ENCODE measurements at regions not wholly inside any gene's neighbourhood (a gene's known extent, or its start where the extent isn't known, plus 50 kb on each side); places are given as distances from the start of the nearest gene placed in this dataset.
A peak's percentile ranks its signal among the peaks of the same experiment; 100 is the strongest.

GRCh38 chr6:140237251-140237650 is 862.8 kb upstream of the CITED2 start:
- no peaks in the 10 kb centered on the region for H3K79me2 ChIP-seq (ENCODE audit: low read depth)
- H4K20me1 ChIP-seq (ENCODE audit: insufficient read depth) = no peaks in the 10 kb centered on the region
- H3K27me3 ChIP-seq (ENCODE audit: insufficient read depth, low read depth) = no peaks in the 10 kb centered on the region
- H3K9me2 ChIP-seq (ENCODE audit: insufficient read depth) = no peaks in the 10 kb centered on the region
- no peaks in the 10 kb centered on the region for H3K36me3 ChIP-seq (ENCODE audit: low read depth)
- no TSS peak for BruUV-seq (replicated peaks)
- no peak overlapping the region for H3K4me2 ChIP-seq
- no peak for DNase-seq
- no peaks in the 10 kb centered on the region; the same call in 1 of the 2 replicates for H3K9me3 ChIP-seq (ENCODE audit: insufficient read depth, low read depth)
- ChIA-PET CTCF (no interaction called here), POLR2A (ENCODE audit: unreplicated experiment) (no interaction called here)
- no peaks in the 10 kb centered on the region for H3F3A ChIP-seq (ENCODE audit: insufficient read depth, low read depth)
- TF ChIP-seq EZH2 (IDR thresholded peaks at IDR 0.05; ENCODE audit: low read depth) = no peak
- no peak for TF ChIP-seq CTCF (conservative IDR thresholded peaks at IDR 0.05)
- no peak overlapping the region for H2AFZ ChIP-seq
- no peak overlapping the region for H3K27ac ChIP-seq
- intact Hi-C loops (cut with micrococcal nuclease; ENCODE audit: unreplicated experiment) = no loop called here
- no peak overlapping the region for H3K4me3 ChIP-seq
- no peaks in the 10 kb centered on the region for H3K4me1 ChIP-seq (replicated peaks; ENCODE audit: insufficient read depth)

- no peaks in the 10 kb centered on the region for H3K79me2 ChIP-seq (ENCODE audit: low read depth)
- no peaks in the 10 kb centered on the region for H4K20me1 ChIP-seq (ENCODE audit: insufficient read depth)
- CTCF ChIA-PET = no interaction called here
- POLR2A ChIA-PET (ENCODE audit: unreplicated experiment) = no interaction called here
- no TSS peak for BruUV-seq (replicated peaks)
- no peaks in the 10 kb centered on the region for H3K36me3 ChIP-seq (ENCODE audit: low read depth)
- no peaks in the 10 kb centered on the region; the same call in 1 of the 2 replicates for H3K9me3 ChIP-seq (ENCODE audit: insufficient read depth, low read depth)
- no peaks in the 10 kb centered on the region for H3K27me3 ChIP-seq (ENCODE audit: insufficient read depth, low read depth)
- H3K4me3 ChIP-seq = no peak overlapping the region
- H3K9me2 ChIP-seq (ENCODE audit: insufficient read depth) = no peaks in the 10 kb centered on the region
- intact Hi-C loops (cut with micrococcal nuclease; ENCODE audit: unreplicated experiment) = no loop called here
- DNase-seq = no peak
- no peak for TF ChIP-seq CTCF (conservative IDR thresholded peaks at IDR 0.05)
- no peak for TF ChIP-seq EZH2 (IDR thresholded peaks at IDR 0.05; ENCODE audit: low read depth)
- H3F3A ChIP-seq (ENCODE audit: insufficient read depth, low read depth) = no peaks in the 10 kb centered on the region
- no peaks in the 10 kb centered on the region for H3K4me1 ChIP-seq (replicated peaks; ENCODE audit: insufficient read depth)
- no peak overlapping the region for H3K4me2 ChIP-seq
- H3K27ac ChIP-seq = no peak overlapping the region
- 0 out of 2 replicates have a peak overlapping the region, but pooled peaks have one; percentile 20 for H2AFZ ChIP-seq
These were observed 862.3 kb upstream of the CITED2 start for GRCh38 chr6:140236732-140237131.

- Histone ChIP-seq H3K4me3 (no peak overlapping the region), H3K9me2 (ENCODE audit: insufficient read depth) (no peaks in the 10 kb centered on the region), H3F3A (ENCODE audit: insufficient read depth, low read depth) (no peaks in the 10 kb centered on the region), H3K4me1 (replicated peaks; ENCODE audit: insufficient read depth) (no peaks in the 10 kb centered on the region), H3K27ac (no peak overlapping the region), H3K79me2 (ENCODE audit: low read depth) (no peaks in the 10 kb centered on the region), H2AFZ (no peak overlapping the region), H3K4me2 (no peak overlapping the region), H3K36me3 (ENCODE audit: low read depth) (no peaks in the 10 kb centered on the region), H3K9me3 (ENCODE audit: insufficient read depth, low read depth) (no peaks in the 10 kb centered on the region; the same call in 1 of the 2 replicates), H3K27me3 (ENCODE audit: insufficient read depth, low read depth) (no peaks in the 10 kb centered on the region), H4K20me1 (ENCODE audit: insufficient read depth) (no peaks in the 10 kb centered on the region)
- ChIA-PET CTCF (no interaction called here), POLR2A (ENCODE audit: unreplicated experiment) (no interaction called here)
- no peak for DNase-seq
- TF ChIP-seq EZH2 (IDR thresholded peaks at IDR 0.05; ENCODE audit: low read depth) (no peak), CTCF (conservative IDR thresholded peaks at IDR 0.05) (no peak)
- BruUV-seq (replicated peaks) = no TSS peak
- intact Hi-C loops (cut with micrococcal nuclease; ENCODE audit: unreplicated experiment) = no loop called here
These were observed 855.8 kb upstream of the CITED2 start for GRCh38 chr6:140230282-140230681.

Data from PC-9 (cell line).